Endothelial cell of umbilical vein (primary cell): ENCODE measurements at regions not wholly inside any gene's neighbourhood (a gene's known extent, or its start where the extent isn't known, plus 50 kb on each side); places are given as distances from the start of the nearest gene placed in this dataset.
A peak's percentile ranks its signal among the peaks of the same experiment; 100 is the strongest.

Experiments
- BruUV-seq: library from RNA; stranded (reverse); fragments of 400-500 nt; replicated peaks from 2 replicates; lab custom pipeline; 2021; lab: Mats Ljungman, UMichigan
- CTCF ChIA-PET: fragments of 300-600, 350-600 bp; sonication (Branson Sonifier 250); formaldehyde crosslinking; loops from one replicate; lab custom pipeline; 2021; ENCODE audit warnings: antibody characterized with exemption, inconsistent platforms; lab: Charles Lee
- POLR2A ChIA-PET: fragments of 300-600, 350-600 bp; sonication (Branson Sonifier 250); formaldehyde crosslinking; loops from one replicate; lab custom pipeline; 2021; ENCODE audit warnings: antibody characterized with exemption, inconsistent platforms; lab: Charles Lee
- DNase-seq: peaks from one replicate; pipeline ENCODE4 v3.0.0-alpha.2; 2011; ENCODE audit warnings: low read depth, low spot score
- FAIRE-seq: peaks from 2 replicates; lab custom pipeline; 2011; peaks lifted over from hg19 to GRCh38; lab: Jason Lieb, UNC
- H2AFZ ChIP-seq: 2 replicates; pipeline ENCODE4 v1.6.0; 2012; ENCODE audit warnings: low read depth, low read length, control low read depth, inconsistent platforms
- H3K27ac ChIP-seq: 2 replicates; pipeline ENCODE4 v1.5.1; 2011; ENCODE audit warnings: low read depth, mild to moderate bottlenecking, control low read depth, low read length, moderate library complexity; ENCODE audit not compliant: insufficient read depth
- H3K27me3 ChIP-seq, 2 experiments: 2 replicates each; pipeline versions ENCODE4 v1.6.0 to v1.6.1; 2011; ENCODE audit warnings: low read length in 2 of 2, mixed read lengths in 1 of 2; ENCODE audit not compliant: control insufficient read depth in 2 of 2, insufficient read depth in 2 of 2
- H3K36me3 ChIP-seq, 2 experiments: 2 replicates in 1 of 2; 3 replicates in 1 of 2; pipeline ENCODE4 v1.5.1; 2011; ENCODE audit warnings: low read length in 2 of 2, mild to moderate bottlenecking in 1 of 2, moderate library complexity in 1 of 2; ENCODE audit not compliant: control insufficient read depth in 2 of 2, insufficient read depth in 2 of 2; ENCODE audit errors: extremely low read depth in 1 of 2
- H3K4me1 ChIP-seq: 3 replicates; pipeline ENCODE4 v1.5.1; 2011; ENCODE audit warnings: mild to moderate bottlenecking, low read length; ENCODE audit not compliant: control insufficient read depth, insufficient read depth; ENCODE audit errors: extremely low read depth
- H3K4me2 ChIP-seq: 2 replicates; pipeline ENCODE4 v1.6.1; 2011; ENCODE audit warnings: low read length, control low read depth, mixed read lengths; ENCODE audit not compliant: insufficient read depth
- H3K4me3 ChIP-seq, 3 experiments: fragments of 200-600 bp in 1 of 3; sonication (generic), shearing (Covaris generic) in 1 of 3; replicated peaks in 1 of 3; 2 replicates each; pipeline ENCODE4 v1.5.1; 2011 to 2016; ENCODE audit warnings: control low read depth in 3 of 3, low read length in 3 of 3, mild to moderate bottlenecking in 2 of 3, inconsistent platforms in 1 of 3, low read depth in 1 of 3, moderate library complexity in 1 of 3; ENCODE audit not compliant: insufficient read depth in 1 of 3
- H3K79me2 ChIP-seq: 2 replicates; pipeline ENCODE4 v1.6.0; 2012; ENCODE audit warnings: low read length, inconsistent platforms; ENCODE audit not compliant: control insufficient read depth, insufficient read depth
- H3K9ac ChIP-seq: replicated peaks from 2 replicates; pipeline ENCODE3; 2011; ENCODE audit warnings: low read length, control low read depth; ENCODE audit not compliant: insufficient read depth; ENCODE audit errors: extremely low read depth
- H3K9me1 ChIP-seq: replicated peaks from 3 replicates; pipeline ENCODE4 v1.6.0; 2011; ENCODE audit warnings: mild to moderate bottlenecking, low read length; ENCODE audit not compliant: control insufficient read depth, insufficient read depth; ENCODE audit errors: extremely low read depth
- H3K9me3 ChIP-seq: replicated peaks from 2 replicates; pipeline ENCODE4 v1.5.1; 2012; ENCODE audit warnings: low read length, inconsistent platforms; ENCODE audit not compliant: control insufficient read depth, insufficient read depth
- H4K20me1 ChIP-seq: replicated peaks from 2 replicates; pipeline ENCODE3; 2011; ENCODE audit warnings: mild to moderate bottlenecking, low read length; ENCODE audit not compliant: control insufficient read depth, insufficient read depth; ENCODE audit errors: extremely low read depth
- FOS ChIP-seq: IDR thresholded peaks from 2 replicates; pipeline ENCODE4 v1.6.1; 2011; ENCODE audit warnings: mild to moderate bottlenecking, low read length, moderate library complexity, borderline replicate concordance; ENCODE audit not compliant: insufficient read depth
- GATA2 ChIP-seq: IDR thresholded peaks from 2 replicates; pipeline ENCODE4 v1.7.0; 2011; ENCODE audit warnings: low read depth, mild to moderate bottlenecking, moderate library complexity, mixed read lengths, low read length; ENCODE audit not compliant: insufficient read length, insufficient read depth
- JUN ChIP-seq: IDR thresholded peaks from 2 replicates; pipeline ENCODE4 v1.6.1; 2011; ENCODE audit warnings: borderline replicate concordance, low read depth; ENCODE audit not compliant: insufficient read length, insufficient read depth
- MYC ChIP-seq: IDR thresholded peaks from one replicate; pipeline ENCODE4 v1.6.1; 2011; ENCODE audit warnings: mild to moderate bottlenecking, low read depth, low read length
- dilution Hi-C: fragments of 300-500 bp; cut with MboI; formaldehyde crosslinking; loops from one replicate; pipeline ENCODE4 v1.15.0; 2019; ENCODE audit warnings: low sequenced_read_pairs; ENCODE audit not compliant: extremely low pct_ligation_motif_present
- intact Hi-C: fragments of 100-400 bp; cut with micrococcal nuclease; formaldehyde crosslinking; loops from one replicate; pipeline ENCODE4 v1.10.0; 2022
- TF ChIP-seq, protein P1 (sequence below), 2 donors: IDR thresholded peaks; 1 replicate in 1 of 2; 2 replicates in 1 of 2; pipeline ENCODE4 v1.5.1; 2011; ENCODE audit warnings: low read length in 2 of 2, mild to moderate bottlenecking in 2 of 2, moderate library complexity in 2 of 2, control low read depth in 1 of 2, inconsistent platforms in 1 of 2, low read depth in 1 of 2; ENCODE audit not compliant: insufficient read depth in 1 of 2; ENCODE audit errors: extremely low read depth in 1 of 2

DNA sequence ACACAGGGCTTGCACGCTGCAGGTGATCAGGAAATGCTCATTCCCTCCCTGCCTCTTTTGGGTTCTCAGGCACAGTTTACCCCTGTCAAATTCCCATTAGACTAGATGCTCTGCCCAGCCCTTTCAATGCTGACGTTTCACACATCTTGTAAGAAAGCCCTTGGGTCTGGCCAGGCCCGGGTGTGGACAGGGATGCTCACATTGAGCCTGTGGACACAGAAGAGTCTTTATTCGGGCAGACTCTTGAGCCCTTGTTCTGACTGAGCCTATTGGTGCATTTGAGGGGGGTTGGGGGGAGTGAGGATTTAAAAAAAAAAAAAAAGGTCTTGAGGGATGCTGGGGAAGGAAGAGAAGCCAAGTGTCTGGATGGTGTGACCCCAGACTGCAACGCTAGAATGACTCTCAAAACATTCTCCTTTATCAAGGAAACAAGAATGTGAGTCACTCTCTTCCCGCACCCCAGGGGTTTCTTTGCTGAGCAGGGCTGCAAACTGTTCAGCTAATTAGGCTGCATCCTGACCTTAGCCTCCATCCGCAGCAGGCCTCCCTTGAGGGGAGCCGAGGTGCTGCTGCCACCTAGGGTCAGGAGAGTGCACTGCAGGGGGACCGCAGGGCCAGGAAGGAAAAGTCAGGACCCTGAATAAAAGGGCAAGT lies 53.6 kb upstream of the TMEM72 start:
- Histone ChIP-seq H3K9ac (no peak overlapping the region), H3K36me3 (no peaks in the 10 kb centered on the region), H4K20me1 (no peaks in the 10 kb centered on the region), H3K27me3 (no peaks in the 10 kb centered on the region), H2AFZ (no peak overlapping the region), H3K79me2 (no peaks in the 10 kb centered on the region), H3K4me1 (no peaks in the 10 kb centered on the region), H3K4me3 (no peak overlapping the region), H3K27ac (no peak overlapping the region), H3K9me3 (no peaks in the 10 kb centered on the region), H3K9me1 (no peaks in the 10 kb centered on the region), H3K4me2 (no peak overlapping the region)
- POLR2A ChIA-PET = no interaction called here
- intact Hi-C loops = loop anchor here (1.0 to 10.0 kb wide), 5 partner anchors 183 to 1186 kb away; no protein-coding TSS in a partner anchor
- CTCF ChIA-PET = interaction anchor here (0.8 to 7.7 kb wide), 12 partner anchors 9 to 1187 kb away, joined by 3 to 46 read pairs (median 5); partner anchors contain the start of gene CXCL12
- dilution Hi-C loops = no loop called here
- DNase-seq = peak; percentile 40
- peak; percentile 86 for FAIRE-seq
- BruUV-seq = no TSS peak
- TF ChIP-seq MYC (no peak), FOS (peak; percentile 64), JUN (no peak), GATA2 (peak; percentile 17)
- TF ChIP-seq, protein P1, sequence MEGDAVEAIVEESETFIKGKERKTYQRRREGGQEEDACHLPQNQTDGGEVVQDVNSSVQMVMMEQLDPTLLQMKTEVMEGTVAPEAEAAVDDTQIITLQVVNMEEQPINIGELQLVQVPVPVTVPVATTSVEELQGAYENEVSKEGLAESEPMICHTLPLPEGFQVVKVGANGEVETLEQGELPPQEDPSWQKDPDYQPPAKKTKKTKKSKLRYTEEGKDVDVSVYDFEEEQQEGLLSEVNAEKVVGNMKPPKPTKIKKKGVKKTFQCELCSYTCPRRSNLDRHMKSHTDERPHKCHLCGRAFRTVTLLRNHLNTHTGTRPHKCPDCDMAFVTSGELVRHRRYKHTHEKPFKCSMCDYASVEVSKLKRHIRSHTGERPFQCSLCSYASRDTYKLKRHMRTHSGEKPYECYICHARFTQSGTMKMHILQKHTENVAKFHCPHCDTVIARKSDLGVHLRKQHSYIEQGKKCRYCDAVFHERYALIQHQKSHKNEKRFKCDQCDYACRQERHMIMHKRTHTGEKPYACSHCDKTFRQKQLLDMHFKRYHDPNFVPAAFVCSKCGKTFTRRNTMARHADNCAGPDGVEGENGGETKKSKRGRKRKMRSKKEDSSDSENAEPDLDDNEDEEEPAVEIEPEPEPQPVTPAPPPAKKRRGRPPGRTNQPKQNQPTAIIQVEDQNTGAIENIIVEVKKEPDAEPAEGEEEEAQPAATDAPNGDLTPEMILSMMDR (IDR thresholded peaks at IDR 0.05; ENCODE audit: extremely low read depth in 1 of 2, insufficient read depth in 1 of 2, low read depth in 1 of 2, low read length in 2 of 2) = peak; percentile 94 to 97
